DND-41 (cell line): ENCODE measurements at regions not wholly inside any gene's neighbourhood (a gene's known extent, or its start where the extent isn't known, plus 50 kb on each side); places are given as distances from the start of the nearest gene placed in this dataset.

Experiments used
- ATAC-seq: fragments of 200-7000 bp; cut with Tn5 transposase; 3 replicates; pipeline ENCODE4 v1.9.1; 2021; ENCODE audit warnings: low read depth; ENCODE audit not compliant: insufficient read depth
- DNase-seq: peaks from one replicate; pipeline ENCODE4 v3.0.0-alpha.2; 2020
- H2AFZ ChIP-seq: 2 replicates; pipeline ENCODE4 v1.6.0; 2012; ENCODE audit warnings: low read depth, low read length
- H3K27ac ChIP-seq: 2 replicates; pipeline ENCODE4 v1.5.1; 2012; ENCODE audit warnings: low read length, inconsistent platforms
- H3K27me3 ChIP-seq: fragments of 200-600 bp; sonication (generic); 2 replicates; pipeline ENCODE4 v1.6.0; 2012; ENCODE audit warnings: low read length, mild to moderate bottlenecking, inconsistent platforms; ENCODE audit not compliant: insufficient read depth, poor library complexity
- H3K36me3 ChIP-seq: 2 replicates; pipeline ENCODE4 v1.5.1; 2012; ENCODE audit warnings: low read length, inconsistent platforms; ENCODE audit not compliant: insufficient read depth
- H3K4me1 ChIP-seq: 2 replicates; pipeline ENCODE4 v1.5.1; 2012; ENCODE audit warnings: mild to moderate bottlenecking, low read length; ENCODE audit not compliant: insufficient read depth
- H3K4me2 ChIP-seq: 2 replicates; pipeline ENCODE4 v1.6.0; 2012; ENCODE audit warnings: mild to moderate bottlenecking, moderate library complexity, low read length, inconsistent platforms; ENCODE audit not compliant: insufficient read depth
- H3K4me3 ChIP-seq, 2 experiments: fragments of 200-600 bp in 1 of 2; shearing (Covaris generic) in 1 of 2; 2 replicates each; pipeline ENCODE4 v1.5.1; 2012 to 2016; ENCODE audit warnings: inconsistent platforms in 2 of 2, low read length in 2 of 2, mild to moderate bottlenecking in 2 of 2, low read depth in 1 of 2, moderate library complexity in 1 of 2
- H3K79me2 ChIP-seq: 2 replicates; pipeline ENCODE4 v1.6.0; 2012; ENCODE audit warnings: low read length, inconsistent platforms; ENCODE audit not compliant: insufficient read depth
- H3K9ac ChIP-seq: 2 replicates; pipeline ENCODE4 v1.6.0; 2012; ENCODE audit warnings: low read depth, mild to moderate bottlenecking, inconsistent platforms, low read length, moderate library complexity
- H3K9me3 ChIP-seq: 2 replicates; pipeline ENCODE4 v1.5.1; 2012; ENCODE audit warnings: low read length, moderate library complexity, mild to moderate bottlenecking, inconsistent platforms; ENCODE audit not compliant: insufficient read depth, severe bottlenecking
- H4K20me1 ChIP-seq: 2 replicates; pipeline ENCODE4 v1.6.0; 2012; ENCODE audit warnings: low read length; ENCODE audit not compliant: insufficient read depth
- EZH2 ChIP-seq: IDR thresholded peaks from 3 replicates; pipeline ENCODE4 v1.6.1; 2012; ENCODE audit warnings: borderline replicate concordance, low read depth, mild to moderate bottlenecking, moderate library complexity, low read length, inconsistent platforms; ENCODE audit not compliant: severe bottlenecking
- TF ChIP-seq, protein P1 (sequence below): IDR thresholded peaks from 2 replicates; pipeline ENCODE4 v1.5.1; 2012; ENCODE audit warnings: borderline replicate concordance, low read length, moderate library complexity, mild to moderate bottlenecking; ENCODE audit not compliant: poor library complexity, severe bottlenecking; ENCODE audit errors: extremely low read depth

DNA sequence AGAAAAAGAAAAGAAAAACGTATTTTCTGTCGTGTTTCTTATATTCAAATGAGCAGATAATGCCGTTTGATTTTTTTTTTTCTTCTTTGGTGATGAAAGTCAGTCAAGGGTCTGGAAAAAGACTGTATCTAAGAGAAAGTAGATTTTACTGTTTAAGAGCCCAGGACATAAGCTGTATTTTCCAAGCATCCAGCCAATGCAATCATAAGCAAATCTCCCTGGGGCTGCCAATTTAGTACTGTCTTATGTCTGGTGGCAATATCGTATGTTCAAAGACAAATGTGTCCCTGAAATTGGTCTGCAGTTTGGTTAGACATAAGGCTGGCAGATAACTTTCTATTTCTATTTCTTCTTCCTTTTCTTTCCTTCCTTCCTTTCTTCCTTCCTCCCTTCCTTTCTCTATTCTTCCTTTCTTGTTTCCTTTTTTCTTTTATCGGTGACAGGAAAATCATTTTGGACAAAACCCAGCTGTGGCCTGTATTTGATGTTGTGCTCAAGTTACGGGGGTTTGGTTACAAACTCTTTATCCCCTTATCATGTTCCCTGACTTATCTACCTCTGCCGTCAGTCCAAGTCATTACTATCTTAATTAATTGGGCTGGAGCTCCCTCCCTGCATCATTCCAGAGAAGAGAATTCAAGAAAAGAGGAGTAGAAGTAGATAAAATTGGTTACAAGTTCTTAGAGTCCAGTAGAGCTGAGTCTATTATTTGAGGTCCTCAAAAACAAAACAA is 683.4 kb upstream of the FSHR start:
- Histone ChIP-seq H2AFZ (no peak overlapping the region), H3K4me3 (no peak overlapping the region), H3K36me3 (no peaks in the 10 kb centered on the region), H3K9ac (no peak overlapping the region), H3K4me2 (no peak overlapping the region), H3K79me2 (no peaks in the 10 kb centered on the region), H4K20me1 (no peaks in the 10 kb centered on the region), H3K27me3 (no peaks in the 10 kb centered on the region), H3K27ac (no peak overlapping the region), H3K9me3 (no peaks in the 10 kb centered on the region), H3K4me1 (0 out of 2 replicates have a peak, but pooled peaks cover 1% of the 10 kb centered on the region)
- ATAC-seq (no peak), DNase-seq (no peak)
- no peak for TF ChIP-seq EZH2
- TF ChIP-seq, protein P1, sequence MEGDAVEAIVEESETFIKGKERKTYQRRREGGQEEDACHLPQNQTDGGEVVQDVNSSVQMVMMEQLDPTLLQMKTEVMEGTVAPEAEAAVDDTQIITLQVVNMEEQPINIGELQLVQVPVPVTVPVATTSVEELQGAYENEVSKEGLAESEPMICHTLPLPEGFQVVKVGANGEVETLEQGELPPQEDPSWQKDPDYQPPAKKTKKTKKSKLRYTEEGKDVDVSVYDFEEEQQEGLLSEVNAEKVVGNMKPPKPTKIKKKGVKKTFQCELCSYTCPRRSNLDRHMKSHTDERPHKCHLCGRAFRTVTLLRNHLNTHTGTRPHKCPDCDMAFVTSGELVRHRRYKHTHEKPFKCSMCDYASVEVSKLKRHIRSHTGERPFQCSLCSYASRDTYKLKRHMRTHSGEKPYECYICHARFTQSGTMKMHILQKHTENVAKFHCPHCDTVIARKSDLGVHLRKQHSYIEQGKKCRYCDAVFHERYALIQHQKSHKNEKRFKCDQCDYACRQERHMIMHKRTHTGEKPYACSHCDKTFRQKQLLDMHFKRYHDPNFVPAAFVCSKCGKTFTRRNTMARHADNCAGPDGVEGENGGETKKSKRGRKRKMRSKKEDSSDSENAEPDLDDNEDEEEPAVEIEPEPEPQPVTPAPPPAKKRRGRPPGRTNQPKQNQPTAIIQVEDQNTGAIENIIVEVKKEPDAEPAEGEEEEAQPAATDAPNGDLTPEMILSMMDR: no peak

DNA sequence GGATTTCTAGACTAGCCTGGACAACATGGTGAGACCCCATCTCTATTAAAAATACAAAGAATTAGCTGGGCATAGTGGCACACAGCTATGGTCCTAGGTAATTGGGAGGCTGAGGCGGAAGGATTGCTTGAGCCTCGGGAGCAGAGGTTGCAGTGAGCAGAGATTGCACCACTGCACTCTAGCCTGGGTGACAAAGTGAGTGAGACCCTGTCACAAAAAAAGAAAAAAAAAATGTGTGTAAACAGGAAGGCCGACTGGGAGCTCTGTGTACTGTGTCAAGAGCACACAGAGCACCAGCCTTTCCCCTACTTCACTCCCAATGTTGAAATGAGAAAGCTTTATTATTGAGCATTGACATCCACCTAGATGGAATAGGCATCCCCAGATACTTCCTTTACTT is 681.7 kb upstream of the FSHR start:
- no peak for DNase-seq
- H3K4me3 ChIP-seq: no peak overlapping the region
- H3K27ac ChIP-seq: no peak overlapping the region
- H3K27me3 ChIP-seq: no peaks in the 10 kb centered on the region
- ATAC-seq: no peak
- TF ChIP-seq, protein P1: no peak
- no peak for TF ChIP-seq EZH2
- no peak overlapping the region for H2AFZ ChIP-seq
- no peak overlapping the region for H3K9ac ChIP-seq
- H3K79me2 ChIP-seq: no peaks in the 10 kb centered on the region
- no peak overlapping the region for H3K4me2 ChIP-seq
- no peaks in the 10 kb centered on the region for H4K20me1 ChIP-seq
- no peaks in the 10 kb centered on the region for H3K36me3 ChIP-seq
- H3K4me1 ChIP-seq: peaks cover 11% of the 10 kb centered on the region; the same call in 1 of the 2 replicates
- no peaks in the 10 kb centered on the region for H3K9me3 ChIP-seq

DNA sequence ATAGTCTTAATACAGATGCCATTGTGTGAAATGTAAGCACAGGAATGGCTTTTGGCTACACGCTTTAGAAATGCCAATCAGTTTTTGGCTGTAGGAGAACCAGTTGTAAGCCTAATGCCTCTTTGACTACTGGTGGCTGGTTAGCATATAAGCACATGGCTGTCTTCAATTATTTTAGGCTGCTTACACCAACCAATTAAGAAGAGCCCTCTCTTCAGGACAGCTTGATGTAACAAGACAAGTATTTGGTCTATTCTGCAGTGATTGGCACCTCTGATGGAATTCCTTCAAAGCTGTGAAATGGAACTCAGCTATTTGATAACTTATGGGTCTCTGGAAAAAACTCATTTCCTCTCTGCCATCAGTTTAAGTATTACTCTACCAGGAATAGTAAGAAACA is 680.1 kb upstream of the FSHR start:
- DNase-seq: no peak
- Histone ChIP-seq H2AFZ (no peak overlapping the region), H3K9ac (no peak overlapping the region), H3K36me3 (no peaks in the 10 kb centered on the region), H3K9me3 (no peaks in the 10 kb centered on the region), H3K4me3 (no peak overlapping the region), H3K4me1 (peaks cover 11% of the 10 kb centered on the region; the same call in 1 of the 2 replicates), H3K27me3 (no peaks in the 10 kb centered on the region), H3K79me2 (no peaks in the 10 kb centered on the region), H4K20me1 (no peaks in the 10 kb centered on the region), H3K4me2 (no peak overlapping the region), H3K27ac (no peak overlapping the region)
- no peak for ATAC-seq
- no peak for TF ChIP-seq EZH2

DNA sequence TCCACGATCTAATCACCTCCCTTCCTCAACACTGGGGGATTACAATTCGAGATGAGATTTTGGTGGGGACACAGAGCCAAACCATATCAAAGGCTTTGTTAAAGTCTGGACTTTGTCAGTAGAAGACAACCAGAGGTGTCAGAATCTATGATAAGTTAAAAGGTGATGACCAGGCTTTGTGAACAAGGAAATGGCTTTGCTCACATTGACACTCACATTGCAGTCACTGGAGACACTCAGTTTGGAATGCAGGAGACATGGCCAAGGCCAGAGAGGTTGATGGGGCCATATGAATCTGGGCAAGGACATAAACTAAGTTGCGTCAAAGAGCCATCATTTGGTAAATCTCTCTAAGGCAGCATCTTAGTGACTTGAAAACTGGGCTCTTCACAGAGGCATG is 678.2 kb upstream of the FSHR start:
- no peak for ATAC-seq
- H3K4me3 ChIP-seq: no peak overlapping the region
- no peak for DNase-seq
- no peak overlapping the region for H3K9ac ChIP-seq
- H3K4me1 ChIP-seq: peaks cover 11% of the 10 kb centered on the region; the same call in 1 of the 2 replicates
- no peaks in the 10 kb centered on the region for H3K9me3 ChIP-seq
- no peak overlapping the region for H3K4me2 ChIP-seq
- no peak for TF ChIP-seq EZH2
- TF ChIP-seq, protein P1: no peak
- no peaks in the 10 kb centered on the region for H3K79me2 ChIP-seq
- H4K20me1 ChIP-seq: no peaks in the 10 kb centered on the region
- H2AFZ ChIP-seq: no peak overlapping the region
- no peaks in the 10 kb centered on the region for H3K36me3 ChIP-seq
- no peaks in the 10 kb centered on the region for H3K27me3 ChIP-seq
- no peak overlapping the region for H3K27ac ChIP-seq
